ENCODE measurements at regions not wholly inside any gene's neighbourhood (a gene's known extent, or its start where the extent isn't known, plus 50 kb on each side); places are given as distances from the start of the nearest gene placed in this dataset.
A peak's percentile ranks its signal among the peaks of the same experiment; 100 is the strongest.
"Not testable (repeated sequence)": the region's sequence is repeated elsewhere in the genome, so short reads cannot be mapped to it uniquely, and the experiment has no call there.

GRCh38 chr10:46216003-46216634 is 70.7 kb upstream of the ANTXRL start:
- Mint-ChIP-seq H3K36me3 (peaks cover 11 to 40% (median 17%) of the 10 kb centered on the region in 5 donors), H3K27me3 (no peaks in the 10 kb centered on the region), H3K4me1 (peaks cover 9 to 23% (median 14%) of the 10 kb centered on the region in 7 donors), H3K27ac (peak overlapping the region in 7 of 9 donors; percentile 17 to 82 (median 49)), H3K4me3 (no peak overlapping the region), H3K9me3 (no peaks in the 10 kb centered on the region)
- Histone ChIP-seq H3K27me3 (ENCODE audit: control insufficient read depth in 2 of 2, insufficient read depth in 2 of 2, low read length in 2 of 2) (no peaks in the 10 kb centered on the region), H3K4me1 (ENCODE audit: control insufficient read depth in 2 of 2, insufficient read depth in 2 of 2, low read length in 2 of 2) (no peaks in the 10 kb centered on the region), H3K27ac (ENCODE audit: low read depth, low read length) (no peak overlapping the region), H3K9me3 (ENCODE audit: control insufficient read depth in 2 of 3, low read length in 3 of 3) (no peaks in the 10 kb centered on the region), H3K4me3 (ENCODE audit: low read length) (no peak overlapping the region), H3K36me3 (ENCODE audit: control insufficient read depth in 2 of 3, insufficient read depth in 3 of 3, low read length in 3 of 3) (peaks cover 0 to 47% (median 0%) of the 10 kb centered on the region in 3 experiments)
- ChIA-PET CTCF (no interaction called here), POLR2A (no interaction called here)
- intact Hi-C loops (cut with micrococcal nuclease), result no loop called here
- DNase-seq, result no peak
- ATAC-seq, result peak; percentile 20

GRCh38 chr10:46216836-46217751 is 69.7 kb upstream of the ANTXRL start:
- H3K36me3 Mint-ChIP-seq, result peaks cover 11 to 45% (median 17%) of the 10 kb centered on the region in 5 donors
- H3K27me3 ChIP-seq (ENCODE audit: control insufficient read depth in 2 of 2, insufficient read depth in 2 of 2, low read length in 2 of 2), result no peaks in the 10 kb centered on the region
- no peaks in the 10 kb centered on the region for H3K9me3 ChIP-seq (ENCODE audit: control insufficient read depth in 2 of 3, low read length in 3 of 3)
- no peaks in the 10 kb centered on the region for H3K27me3 Mint-ChIP-seq
- no peaks in the 10 kb centered on the region for H3K9me3 Mint-ChIP-seq
- H3K4me1 Mint-ChIP-seq, result peaks cover 10 to 27% (median 17%) of the 10 kb centered on the region in 7 donors
- H3K4me3 Mint-ChIP-seq, result no peak overlapping the region
- H3K27ac Mint-ChIP-seq, result peak overlapping the region in 7 of 9 donors; percentile 25 to 82 (median 61)
- H3K4me1 ChIP-seq (ENCODE audit: control insufficient read depth in 2 of 2, insufficient read depth in 2 of 2, low read length in 2 of 2), result no peaks in the 10 kb centered on the region
- ATAC-seq (peak; percentile 32), DNase-seq (no peak)
- ChIA-PET CTCF (no interaction called here), POLR2A (interaction anchor here (0.8 kb wide), 1 partner anchor 210 kb away, joined by 3 read pairs; no protein-coding TSS in a partner anchor)
- peaks cover 0 to 52% (median 0%) of the 10 kb centered on the region in 3 experiments for H3K36me3 ChIP-seq (ENCODE audit: control insufficient read depth in 2 of 3, insufficient read depth in 3 of 3, low read length in 3 of 3)
- H3K4me3 ChIP-seq (ENCODE audit: low read length), result no peak overlapping the region
- intact Hi-C loops (cut with micrococcal nuclease), result no loop called here
- H3K27ac ChIP-seq (ENCODE audit: low read depth, low read length), result no peak overlapping the region

- peaks cover 0 to 55% (median 0%) of the 10 kb centered on the region in 3 experiments for H3K36me3 ChIP-seq (ENCODE audit: control insufficient read depth in 2 of 3, insufficient read depth in 3 of 3, low read length in 3 of 3)
- POLR2A ChIA-PET, result interaction anchor here (0.8 kb wide), 1 partner anchor 211 kb away, joined by 3 read pairs; no protein-coding TSS in a partner anchor
- H3K9me3 Mint-ChIP-seq, result no peaks in the 10 kb centered on the region
- H3K4me3 ChIP-seq (ENCODE audit: low read length), result no peak overlapping the region
- no peak overlapping the region for H3K27ac ChIP-seq (ENCODE audit: low read depth, low read length)
- no peak overlapping the region for H3K4me3 Mint-ChIP-seq
- H3K27me3 Mint-ChIP-seq, result no peaks in the 10 kb centered on the region
- no peaks in the 10 kb centered on the region for H3K9me3 ChIP-seq (ENCODE audit: control insufficient read depth in 2 of 3, low read length in 3 of 3)
- no peaks in the 10 kb centered on the region for H3K27me3 ChIP-seq (ENCODE audit: control insufficient read depth in 2 of 2, insufficient read depth in 2 of 2, low read length in 2 of 2)
- DNase-seq, result no peak
- peaks cover 13 to 51% (median 22%) of the 10 kb centered on the region in 5 donors for H3K36me3 Mint-ChIP-seq
- peak overlapping the region in 6 of 9 donors; percentile 2 to 67 (median 32) for H3K27ac Mint-ChIP-seq
- H3K4me1 Mint-ChIP-seq, result peaks cover 12 to 30% (median 18%) of the 10 kb centered on the region in 7 donors
- H3K4me1 ChIP-seq (ENCODE audit: control insufficient read depth in 2 of 2, insufficient read depth in 2 of 2, low read length in 2 of 2), result no peaks in the 10 kb centered on the region
- ATAC-seq, result no peak
- CTCF ChIA-PET, result interaction anchor here (1.2 kb wide), 1 partner anchor 10 kb away, joined by 3 read pairs; no protein-coding TSS in a partner anchor
- intact Hi-C loops (cut with micrococcal nuclease), result no loop called here
Observed at GRCh38 chr10:46217752-46218453, 68.9 kb upstream of the ANTXRL start.

GRCh38 chr10:46218921-46219320 is 67.9 kb upstream of the ANTXRL start:
- H3K36me3 Mint-ChIP-seq, result peaks cover 19 to 60% (median 23%) of the 10 kb centered on the region in 5 donors
- ChIA-PET POLR2A (no interaction called here), CTCF (interaction anchor here (1.2 kb wide), 1 partner anchor 9 kb away, joined by 3 read pairs; no protein-coding TSS in a partner anchor)
- H3K27me3 Mint-ChIP-seq, result no peaks in the 10 kb centered on the region
- DNase-seq, result no peak
- peaks cover 12 to 33% (median 20%) of the 10 kb centered on the region in 7 donors for H3K4me1 Mint-ChIP-seq
- H3K9me3 Mint-ChIP-seq, result no peaks in the 10 kb centered on the region
- H3K4me1 ChIP-seq (ENCODE audit: control insufficient read depth in 2 of 2, insufficient read depth in 2 of 2, low read length in 2 of 2), result no peaks in the 10 kb centered on the region
- no peaks in the 10 kb centered on the region for H3K27me3 ChIP-seq (ENCODE audit: control insufficient read depth in 2 of 2, insufficient read depth in 2 of 2, low read length in 2 of 2)
- H3K4me3 ChIP-seq (ENCODE audit: low read length), result no peak overlapping the region
- no peak overlapping the region for H3K27ac ChIP-seq (ENCODE audit: low read depth, low read length)
- peak overlapping the region in 8 of 9 donors; percentile 0 to 86 (median 55) for H3K27ac Mint-ChIP-seq
- no peaks in the 10 kb centered on the region for H3K9me3 ChIP-seq (ENCODE audit: control insufficient read depth in 2 of 3, low read length in 3 of 3)
- H3K36me3 ChIP-seq (ENCODE audit: control insufficient read depth in 2 of 3, insufficient read depth in 3 of 3, low read length in 3 of 3), result peaks cover 0 to 65% (median 0%) of the 10 kb centered on the region in 3 experiments
- no peak overlapping the region for H3K4me3 Mint-ChIP-seq
- no peak for ATAC-seq
- intact Hi-C loops (cut with micrococcal nuclease), result no loop called here

- H3K4me3 ChIP-seq (ENCODE audit: low read length); H3K27me3 ChIP-seq (ENCODE audit: control insufficient read depth in 2 of 2, insufficient read depth in 2 of 2, low read length in 2 of 2); intact Hi-C loops (cut with micrococcal nuclease); POLR2A ChIA-PET; H3K9me3 Mint-ChIP-seq; ATAC-seq; CTCF ChIA-PET; H3K27me3 Mint-ChIP-seq; H3K9me3 ChIP-seq (ENCODE audit: control insufficient read depth in 2 of 3, low read length in 3 of 3); H3K4me3 Mint-ChIP-seq; DNase-seq; H3K4me1 ChIP-seq (ENCODE audit: control insufficient read depth in 2 of 2, insufficient read depth in 2 of 2, low read length in 2 of 2): not testable (repeated sequence)
- peaks cover 0 to 71% (median 0%) of the 10 kb centered on the region in 3 experiments for H3K36me3 ChIP-seq (ENCODE audit: control insufficient read depth in 2 of 3, insufficient read depth in 3 of 3, low read length in 3 of 3)
- Mint-ChIP-seq H3K36me3 (peaks cover 19 to 63% (median 26%) of the 10 kb centered on the region in 5 donors), H3K27ac (peak overlapping the region; percentile 42 to 86 (median 52)), H3K4me1 (peaks cover 12 to 37% (median 23%) of the 10 kb centered on the region in 7 donors)
- peak overlapping the region; percentile 6 for H3K27ac ChIP-seq (ENCODE audit: low read depth, low read length)
Observed at GRCh38 chr10:46219431-46219990, 67.3 kb upstream of the ANTXRL start.

GRCh38 chr10:46220187-46220586 is 66.6 kb upstream of the ANTXRL start:
- Histone ChIP-seq H3K27me3 (ENCODE audit: control insufficient read depth in 2 of 2, insufficient read depth in 2 of 2, low read length in 2 of 2) (no peaks in the 10 kb centered on the region), H3K4me3 (ENCODE audit: low read length) (no peak overlapping the region), H3K9me3 (ENCODE audit: control insufficient read depth in 2 of 3, low read length in 3 of 3) (no peaks in the 10 kb centered on the region), H3K4me1 (ENCODE audit: control insufficient read depth in 2 of 2, insufficient read depth in 2 of 2, low read length in 2 of 2) (no peaks in the 10 kb centered on the region), H3K36me3 (ENCODE audit: control insufficient read depth in 2 of 3, insufficient read depth in 3 of 3, low read length in 3 of 3) (peaks cover 0 to 78% (median 0%) of the 10 kb centered on the region in 3 experiments), H3K27ac (ENCODE audit: low read depth, low read length) (no peak overlapping the region)
- Mint-ChIP-seq H3K9me3 (no peaks in the 10 kb centered on the region), H3K4me1 (peaks cover 12 to 44% (median 25%) of the 10 kb centered on the region in 7 donors), H3K4me3 (no peak overlapping the region), H3K27ac (peak overlapping the region in 1 of 9 donors; percentile 83), H3K36me3 (peaks cover 19 to 68% (median 31%) of the 10 kb centered on the region in 5 donors), H3K27me3 (no peaks in the 10 kb centered on the region)
- DNase-seq (no peak), ATAC-seq (no peak)
- intact Hi-C loops (cut with micrococcal nuclease), result no loop called here
- CTCF ChIA-PET, result no interaction called here
- POLR2A ChIA-PET, result no interaction called here

Measured in naive thymus-derived CD4-positive, alpha-beta T cell (primary cell).